GM23338 (cell line): ENCODE measurements at regions not wholly inside any gene's neighbourhood (a gene's known extent, or its start where the extent isn't known, plus 50 kb on each side); places are given as distances from the start of the nearest gene placed in this dataset.

Experiments used
- ATAC-seq: fragments of 200-7000 bp; cut with Tn5 transposase; 3 replicates; pipeline ENCODE4 v1.9.1; 2020
- DNase-seq: peaks from one replicate; pipeline ENCODE4 v3.0.0-alpha.2; 2015; ENCODE audit warnings: low spot score
- H2AFZ ChIP-seq: fragments of 200-600 bp; sonication (generic); 2 replicates; pipeline ENCODE4 v1.8.0; 2016; ENCODE audit warnings: antibody characterized with exemption, mild to moderate bottlenecking, moderate library complexity
- H3F3A ChIP-seq: fragments of 200-600 bp; sonication (generic); replicated peaks from 2 replicates; pipeline ENCODE4 v1.8.0; 2017; ENCODE audit warnings: antibody characterized with exemption, mixed run types, low read depth
- H3K27ac ChIP-seq: fragments of 200-600 bp; sonication (generic); 2 replicates; pipeline ENCODE4 v1.6.1; 2016; ENCODE audit warnings: low read depth
- H3K27me3 ChIP-seq: fragments of 200-600 bp; sonication (generic); 2 replicates; pipeline ENCODE4 v1.8.0; 2016; ENCODE audit warnings: mild to moderate bottlenecking, mixed run types, moderate library complexity; ENCODE audit not compliant: insufficient read depth
- H3K36me3 ChIP-seq: fragments of 200-600 bp; sonication (generic); 2 replicates; pipeline ENCODE4 v1.8.0; 2016; ENCODE audit warnings: mild to moderate bottlenecking; ENCODE audit not compliant: insufficient read depth
- H3K4me1 ChIP-seq: fragments of 200-600 bp; sonication (generic); 2 replicates; pipeline ENCODE4 v1.8.0; 2016; ENCODE audit warnings: mild to moderate bottlenecking, moderate library complexity; ENCODE audit not compliant: insufficient read depth
- H3K4me2 ChIP-seq: fragments of 200-600 bp; sonication (generic); 2 replicates; pipeline ENCODE4 v1.7.1; 2017; ENCODE audit warnings: mixed run types
- H3K4me3 ChIP-seq: fragments of 200-600 bp; sonication (generic); 2 replicates; pipeline ENCODE4 v1.6.1; 2016; ENCODE audit warnings: mixed run types
- H3K79me2 ChIP-seq: fragments of 200-600 bp; sonication (generic); replicated peaks from 2 replicates; pipeline ENCODE4 v1.8.0; 2017; ENCODE audit warnings: mild to moderate bottlenecking; ENCODE audit not compliant: insufficient read depth
- H3K9me2 ChIP-seq: fragments of 200-600 bp; sonication (generic); 2 replicates; pipeline ENCODE4 v1.8.0; 2017; ENCODE audit not compliant: insufficient read depth
- H4K20me1 ChIP-seq: fragments of 200-600 bp; sonication (generic); replicated peaks from 2 replicates; pipeline ENCODE4 v1.8.0; 2017; ENCODE audit warnings: mild to moderate bottlenecking; ENCODE audit not compliant: insufficient read depth
- H3K27ac Mint-ChIP-seq: 2 replicates; pipeline ENCODE4 v1.8.0; 2020; ENCODE audit warnings: inconsistent platforms, mild to moderate bottlenecking, moderate library complexity, mixed read lengths
- H3K27me3 Mint-ChIP-seq: 3 replicates; pipeline ENCODE4 v1.8.0; 2022; ENCODE audit warnings: low read depth, mild to moderate bottlenecking, moderate library complexity, mixed read lengths, inconsistent platforms; ENCODE audit not compliant: insufficient read depth, poor library complexity
- H3K36me3 Mint-ChIP-seq: 3 replicates; pipeline ENCODE4 v1.8.0; 2021; ENCODE audit warnings: low read depth, mild to moderate bottlenecking, inconsistent platforms, moderate library complexity, mixed read lengths
- H3K4me1 Mint-ChIP-seq: 3 replicates; pipeline ENCODE4 v1.8.0; 2020; ENCODE audit warnings: mild to moderate bottlenecking, inconsistent platforms, mixed read lengths
- H3K4me3 Mint-ChIP-seq: 3 replicates; pipeline ENCODE4 v1.8.0; 2021; ENCODE audit warnings: moderate library complexity, mild to moderate bottlenecking, inconsistent platforms, mixed read lengths
- H3K9me3 Mint-ChIP-seq: 3 replicates; pipeline ENCODE4 v1.8.0; 2020; ENCODE audit warnings: moderate library complexity, mild to moderate bottlenecking, inconsistent platforms, mixed read lengths
- CTCF ChIP-seq, 2 experiments: fragments of 200-600 bp in 1 of 2; sonication (generic) in 1 of 2; conservative IDR thresholded peaks; 2 replicates each; pipeline versions ENCODE4 v1.5.1 to v1.6.1; 2016 to 2017; ENCODE audit warnings: antibody characterized with exemption in 2 of 2, low read depth in 2 of 2, mild to moderate bottlenecking in 2 of 2, moderate library complexity in 1 of 2
- JUNB ChIP-seq: IDR thresholded peaks from one replicate; pipeline ENCODE4 v1.6.1; 2016; ENCODE audit warnings: antibody characterized with exemption; ENCODE audit not compliant: unreplicated experiment
- ZNF462 ChIP-seq: fragments of 250-450 bp; sonication (Bioruptor Pico); IDR thresholded peaks from 2 replicates; pipeline ENCODE4 v1.5.0; 2020; ENCODE audit warnings: mild to moderate bottlenecking, moderate library complexity

- ATAC-seq (peak; percentile 99), DNase-seq (peak; percentile 80)
- H3K27me3 ChIP-seq: no peaks in the 10 kb centered on the region
- H3F3A ChIP-seq: no peaks in the 10 kb centered on the region
- no peaks in the 10 kb centered on the region for H3K36me3 ChIP-seq
- peak; percentile 61 to 71 for TF ChIP-seq CTCF (conservative IDR thresholded peaks at IDR 0.05; ENCODE audit: low read depth in 2 of 2)
- TF ChIP-seq JUNB: no peak
- peak overlapping the region; percentile 57; the same call in 1 of the 2 replicates for H2AFZ ChIP-seq
- Mint-ChIP-seq H3K27me3 (no peaks in the 10 kb centered on the region), H3K27ac (no peak overlapping the region), H3K9me3 (no peaks in the 10 kb centered on the region), H3K36me3 (no peaks in the 10 kb centered on the region), H3K4me1 (no peaks in the 10 kb centered on the region), H3K4me3 (no peak overlapping the region)
- H3K4me1 ChIP-seq: no peaks in the 10 kb centered on the region
- no peaks in the 10 kb centered on the region for H3K79me2 ChIP-seq
- no peaks in the 10 kb centered on the region for H4K20me1 ChIP-seq
- no peak overlapping the region for H3K4me3 ChIP-seq
- H3K27ac ChIP-seq: no peak overlapping the region
- no peak overlapping the region for H3K4me2 ChIP-seq
- H3K9me2 ChIP-seq: no peaks in the 10 kb centered on the region
Observed at GRCh38 chr12:46131732-46132469, 136.9 kb downstream of the SLC38A1 start.

- Histone ChIP-seq H3K4me1 (no peaks in the 10 kb centered on the region), H3K4me3 (no peak overlapping the region), H3K79me2 (no peaks in the 10 kb centered on the region), H2AFZ (no peak overlapping the region), H3K27me3 (no peaks in the 10 kb centered on the region), H3K4me2 (no peak overlapping the region), H3K27ac (no peak overlapping the region), H3K36me3 (no peaks in the 10 kb centered on the region), H3F3A (no peaks in the 10 kb centered on the region), H4K20me1 (no peaks in the 10 kb centered on the region), H3K9me2 (no peaks in the 10 kb centered on the region)
- no peak for TF ChIP-seq ZNF462 (CRISPR knock-in tag)
- H3K27ac Mint-ChIP-seq: no peak overlapping the region
- DNase-seq (no peak), ATAC-seq (no peak)
- no peak overlapping the region for H3K4me3 Mint-ChIP-seq
- no peaks in the 10 kb centered on the region for H3K36me3 Mint-ChIP-seq
- no peaks in the 10 kb centered on the region; the same call in 2 of the 3 replicates for H3K4me1 Mint-ChIP-seq
- H3K27me3 Mint-ChIP-seq: no peaks in the 10 kb centered on the region
- H3K9me3 Mint-ChIP-seq: no peaks in the 10 kb centered on the region
Observed at GRCh38 chr12:46127656-46128055, 137.3 kb upstream of the SCAF11 start.
